WERI-Rb-1 (cell line): ENCODE measurements at regions not wholly inside any gene's neighbourhood (a gene's known extent, or its start where the extent isn't known, plus 50 kb on each side); places are given as distances from the start of the nearest gene placed in this dataset.

Experiments
- DNase-seq: peaks from one replicate; pipeline ENCODE4 v3.0.0-alpha.2; 2020
- H3K27ac ChIP-seq: fragments of 250-450 bp; sonication (Bioruptor Pico); 2 replicates; pipeline ENCODE4 v1.5.1; 2020; ENCODE audit warnings: mild to moderate bottlenecking, moderate library complexity
- H3K27me3 ChIP-seq: fragments of 250-450 bp; sonication (Bioruptor Pico); 2 replicates; pipeline ENCODE4 v1.5.1; 2021; ENCODE audit warnings: mild to moderate bottlenecking, low read depth, moderate library complexity; ENCODE audit not compliant: insufficient read depth, severe bottlenecking
- H3K36me3 ChIP-seq: fragments of 250-450 bp; sonication (Bioruptor Pico); 2 replicates; pipeline ENCODE4 v1.5.1; 2020; ENCODE audit warnings: mild to moderate bottlenecking, moderate library complexity
- H3K4me3 ChIP-seq: 2 replicates; pipeline ENCODE4 v1.5.1; 2011; ENCODE audit warnings: low read depth, mild to moderate bottlenecking, control low read depth, low read length
- H3K9me3 ChIP-seq: fragments of 250-450 bp; sonication (Bioruptor Pico); 2 replicates; pipeline ENCODE4 v1.5.1; 2021; ENCODE audit warnings: mild to moderate bottlenecking, moderate library complexity; ENCODE audit not compliant: severe bottlenecking
- CTCF ChIP-seq: IDR thresholded peaks from 2 replicates; pipeline ENCODE4 v1.5.1; 2011; ENCODE audit warnings: low read depth, mild to moderate bottlenecking, control low read depth, inconsistent platforms, low read length

- no peak for DNase-seq
- no peak for TF ChIP-seq CTCF
- H3K36me3 ChIP-seq = no peaks in the 10 kb centered on the region
- H3K27ac ChIP-seq = no peak overlapping the region
- H3K9me3 ChIP-seq = no peaks in the 10 kb centered on the region
- H3K27me3 ChIP-seq = no peaks in the 10 kb centered on the region
- no peak overlapping the region for H3K4me3 ChIP-seq
These were observed 65.2 kb downstream of the ARL6IP4 start for GRCh38 chr12:123045678-123046077.

GRCh38 chr12:123044351-123044750 is 63.9 kb downstream of the ARL6IP4 start:
- Histone ChIP-seq H3K27ac (no peak overlapping the region), H3K36me3 (no peaks in the 10 kb centered on the region), H3K9me3 (no peaks in the 10 kb centered on the region), H3K27me3 (no peaks in the 10 kb centered on the region), H3K4me3 (no peak overlapping the region)
- no peak for DNase-seq
- no peak for TF ChIP-seq CTCF

- H3K36me3 ChIP-seq = no peaks in the 10 kb centered on the region
- no peaks in the 10 kb centered on the region for H3K9me3 ChIP-seq
- H3K27me3 ChIP-seq = no peaks in the 10 kb centered on the region
- no peak overlapping the region for H3K27ac ChIP-seq
- H3K4me3 ChIP-seq = no peak overlapping the region
- TF ChIP-seq CTCF = peak; percentile 81
- DNase-seq = peak; percentile 85
These were observed 63.1 kb downstream of the ARL6IP4 start for GRCh38 chr12:123043536-123044001.

GRCh38 chr12:123042833-123043232 is 62.4 kb downstream of the ARL6IP4 start:
- Histone ChIP-seq H3K9me3 (no peaks in the 10 kb centered on the region), H3K4me3 (no peak overlapping the region), H3K36me3 (no peaks in the 10 kb centered on the region), H3K27ac (peak overlapping the region; percentile 57), H3K27me3 (no peaks in the 10 kb centered on the region)
- no peak for TF ChIP-seq CTCF
- no peak for DNase-seq

- Histone ChIP-seq H3K27ac (peak overlapping the region; percentile 57), H3K36me3 (no peaks in the 10 kb centered on the region), H3K4me3 (no peak overlapping the region), H3K27me3 (no peaks in the 10 kb centered on the region), H3K9me3 (no peaks in the 10 kb centered on the region)
- peak; percentile 76 for DNase-seq
- no peak for TF ChIP-seq CTCF
These were observed 61.6 kb downstream of the ARL6IP4 start for GRCh38 chr12:123041811-123042655.
